ENCODE measurements at regions not wholly inside any gene's neighbourhood (a gene's known extent, or its start where the extent isn't known, plus 50 kb on each side); places are given as distances from the start of the nearest gene placed in this dataset.

DNA sequence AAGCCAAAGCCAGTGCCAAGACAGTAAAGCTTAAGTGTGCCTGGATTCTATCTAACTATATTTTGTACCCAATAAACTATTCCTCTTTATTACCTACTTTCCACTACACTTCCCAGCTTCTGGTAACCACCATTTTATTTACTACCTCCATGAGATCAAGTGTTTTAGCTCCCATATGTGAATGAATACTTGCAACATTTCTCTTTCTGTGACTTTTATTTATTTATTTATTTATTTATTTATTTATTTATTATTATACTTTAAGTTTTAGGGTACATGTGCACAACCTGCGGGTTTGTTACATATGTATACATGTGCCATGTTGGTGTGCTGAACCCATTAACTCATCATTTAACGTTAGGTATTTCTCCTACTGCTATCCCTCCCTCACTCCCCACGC, 582.1 kb downstream of the AMY1C start:
- TF ChIP-seq POLR2A (IDR thresholded peaks at IDR 0.05; ENCODE audit: low read depth, low read length) (no peak), POLR2AphosphoS5 (IDR thresholded peaks at IDR 0.05; ENCODE audit: low read depth, low read length) (no peak)
